Thoracic aorta (tissue), 2 donors: ENCODE measurements at regions not wholly inside any gene's neighbourhood (a gene's known extent, or its start where the extent isn't known, plus 50 kb on each side); places are given as distances from the start of the nearest gene placed in this dataset.

Source experiments
- ATAC-seq: fragments of 150-250 bp; one replicate; pipeline ENCODE4 v1.8.0; 2017; ENCODE audit warnings: low read depth; ENCODE audit not compliant: insufficient number of reproducible peaks, low FRiP score
- DNase-seq: peaks from one replicate; pipeline ENCODE4 v3.0.0-alpha.2; 2020; ENCODE audit warnings: low spot score
- H3K27ac ChIP-seq, 2 donors: fragments of 200-600 bp; sonication (generic); 1 replicate in 1 of 2; 2 replicates in 1 of 2; pipeline ENCODE4 v1.5.1; 2016; ENCODE audit warnings: mild to moderate bottlenecking in 2 of 2, moderate library complexity in 2 of 2
- H3K27me3 ChIP-seq: fragments of 200-600 bp; sonication (generic); replicated peaks from 2 replicates; pipeline ENCODE4 v1.6.0; 2016; ENCODE audit warnings: mild to moderate bottlenecking; ENCODE audit not compliant: insufficient read depth
- H3K36me3 ChIP-seq: fragments of 200-600 bp; sonication (generic); one replicate; pipeline ENCODE4 v1.5.1; 2016
- H3K4me1 ChIP-seq, 2 donors: fragments of 200-600 bp; sonication (generic); 1 replicate in 1 of 2; 2 replicates in 1 of 2; pipeline versions ENCODE4 v1.5.1 to v1.6.0; 2016; ENCODE audit warnings: low read depth in 2 of 2, mild to moderate bottlenecking in 1 of 2; ENCODE audit not compliant: control insufficient read depth in 1 of 2
- H3K4me3 ChIP-seq: fragments of 200-600 bp; sonication (generic); 2 replicates; pipeline ENCODE4 v1.5.1; 2016; ENCODE audit warnings: mild to moderate bottlenecking
- H3K9me3 ChIP-seq: fragments of 200-600 bp; sonication (generic); 2 replicates; pipeline ENCODE4 v1.5.1; 2016
- CTCF ChIP-seq: fragments of 200-600 bp; sonication (generic); IDR thresholded peaks from one replicate; pipeline ENCODE4 v1.5.1; 2019; ENCODE audit warnings: antibody characterized with exemption

DNA sequence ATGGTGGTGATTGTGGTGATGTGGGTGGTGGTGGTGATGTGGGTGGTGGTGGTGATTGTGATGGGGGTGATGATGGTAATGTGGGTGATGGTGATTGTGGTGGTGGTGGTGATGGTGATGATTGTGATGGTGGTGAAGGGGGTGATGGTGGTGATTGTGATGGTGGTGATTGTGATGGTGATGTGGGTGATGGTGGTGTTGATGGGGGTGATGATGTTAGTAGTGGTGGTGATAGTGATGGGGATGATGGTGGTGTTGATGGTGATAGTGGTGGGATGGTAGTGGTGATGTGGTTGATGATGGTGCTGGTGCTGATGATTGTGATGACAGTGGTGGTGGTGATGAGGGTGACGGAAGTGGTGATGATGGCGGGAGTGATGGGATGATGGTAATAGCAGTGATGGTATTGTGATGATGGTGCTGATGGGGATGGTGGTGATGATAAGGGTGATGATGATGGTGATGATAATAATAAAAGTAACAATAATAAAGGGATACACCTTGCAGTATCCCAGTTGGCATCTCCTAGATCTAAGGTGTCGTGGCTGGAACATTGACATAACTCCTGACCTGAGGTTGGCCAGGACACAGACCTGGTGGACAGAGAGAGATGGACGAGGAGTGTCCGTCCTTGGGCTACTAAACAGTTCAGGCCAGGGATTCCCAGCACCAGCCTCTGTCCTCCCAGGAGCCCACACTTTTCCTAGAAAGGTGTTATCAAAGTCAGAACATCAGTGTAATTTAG lies 344.5 kb downstream of the SEC14L1 start:
- no peaks in the 10 kb centered on the region for H3K27me3 ChIP-seq
- peaks cover 3 to 13% of the 10 kb centered on the region in 2 donors for H3K4me1 ChIP-seq
- peaks cover 23% of the 10 kb centered on the region for H3K36me3 ChIP-seq
- no peaks in the 10 kb centered on the region for H3K9me3 ChIP-seq
- no peak for TF ChIP-seq CTCF
- ATAC-seq (no peak), DNase-seq (no peak)
- no peak overlapping the region for H3K27ac ChIP-seq
- H3K4me3 ChIP-seq, result no peak overlapping the region

- no peak for TF ChIP-seq CTCF
- DNase-seq, result no peak
Observed at GRCh38 chr17:77487211-77487629, 346.5 kb downstream of the SEC14L1 start.

DNA sequence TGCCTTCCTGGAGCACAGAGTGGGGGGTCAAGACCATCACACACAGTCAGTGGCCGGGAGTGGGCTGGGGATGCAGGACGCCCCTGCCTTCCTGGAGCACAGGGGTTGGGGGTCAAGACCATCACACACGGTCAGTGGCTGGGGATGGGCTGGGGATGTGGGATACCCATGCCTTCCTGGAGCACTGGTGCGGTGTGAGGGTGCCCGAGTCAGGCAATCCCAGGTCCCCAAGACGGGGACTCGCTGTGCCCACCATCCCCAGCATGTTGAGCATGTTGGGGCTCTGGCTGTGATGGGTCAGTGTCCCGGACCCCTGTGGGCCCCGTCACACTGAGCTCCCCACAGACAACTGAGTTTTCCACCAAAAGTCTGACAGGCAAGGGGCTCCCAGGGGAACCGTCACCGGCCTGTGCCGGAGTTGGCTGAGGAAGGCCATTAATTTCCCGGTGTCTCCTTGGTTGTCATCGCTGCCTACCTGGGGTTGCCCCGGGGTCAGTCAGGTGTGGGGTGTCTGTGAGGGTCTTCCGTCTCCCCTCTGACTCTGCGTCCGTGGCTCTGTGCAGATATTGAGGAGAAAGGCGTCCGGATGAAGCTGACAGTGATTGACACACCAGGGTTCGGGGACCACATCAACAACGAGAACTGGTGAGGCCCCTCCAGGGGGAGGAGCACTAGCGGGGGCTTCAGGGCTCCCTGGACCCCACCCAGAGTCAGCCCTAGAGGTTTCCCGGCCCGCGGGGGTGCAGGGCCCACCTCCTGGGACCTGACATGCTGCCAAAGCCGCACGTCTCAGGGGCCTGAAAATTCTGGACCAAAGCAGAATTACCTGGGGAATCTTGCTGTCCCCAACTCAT lies 347.1 kb downstream of the SEC14L1 start:
- peaks cover 4 to 21% of the 10 kb centered on the region in 2 donors for H3K4me1 ChIP-seq
- no peak overlapping the region for H3K4me3 ChIP-seq
- H3K36me3 ChIP-seq, result peaks cover 33% of the 10 kb centered on the region
- H3K27ac ChIP-seq, result no peak overlapping the region
- no peak for DNase-seq
- TF ChIP-seq CTCF, result no peak
- no peaks in the 10 kb centered on the region for H3K9me3 ChIP-seq
- no peak for ATAC-seq
- no peaks in the 10 kb centered on the region for H3K27me3 ChIP-seq

More at GRCh38 chr17:77487211-77487629, 346.5 kb downstream of the SEC14L1 start:
- Histone ChIP-seq H3K36me3 (peaks cover 32% of the 10 kb centered on the region), H3K4me1 (peaks cover 4 to 21% of the 10 kb centered on the region in 2 donors), H3K4me3 (no peak overlapping the region), H3K27ac (no peak overlapping the region), H3K9me3 (no peaks in the 10 kb centered on the region), H3K27me3 (no peaks in the 10 kb centered on the region)
- ATAC-seq, result no peak

- H3K27ac ChIP-seq, result no peak overlapping the region
- no peak for TF ChIP-seq CTCF
- DNase-seq (no peak), ATAC-seq (no peak)
- no peaks in the 10 kb centered on the region for H3K9me3 ChIP-seq
- H3K4me3 ChIP-seq, result no peak overlapping the region
- H3K4me1 ChIP-seq, result peaks cover 4 to 21% of the 10 kb centered on the region in 2 donors
- no peaks in the 10 kb centered on the region for H3K27me3 ChIP-seq
- peaks cover 34% of the 10 kb centered on the region for H3K36me3 ChIP-seq
Observed at GRCh38 chr17:77488531-77489238, 347.9 kb downstream of the SEC14L1 start.
